ENCODE measurements at regions not wholly inside any gene's neighbourhood (a gene's known extent, or its start where the extent isn't known, plus 50 kb on each side); places are given as distances from the start of the nearest gene placed in this dataset.

DNA sequence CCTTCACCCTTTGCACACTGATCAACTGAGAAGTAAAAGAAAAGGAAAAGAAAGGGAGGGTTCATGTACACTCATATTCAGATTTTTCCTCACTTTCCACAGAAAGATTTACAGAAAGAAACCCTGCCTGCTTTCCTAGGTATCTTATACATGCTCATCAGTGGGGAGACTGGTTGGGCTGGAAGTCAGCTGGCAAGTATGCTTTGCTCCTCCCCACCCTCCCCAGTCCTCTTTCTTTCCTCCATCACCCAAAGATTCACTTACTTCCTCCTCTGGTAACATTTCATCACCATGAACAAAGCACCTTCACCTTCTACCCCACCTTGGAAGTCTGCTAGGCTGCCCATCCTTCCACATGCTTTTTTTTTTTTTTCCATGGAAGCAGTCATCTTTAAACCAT lies 153.2 kb upstream of the NRBF2 start:
- TF ChIP-seq, protein P1, sequence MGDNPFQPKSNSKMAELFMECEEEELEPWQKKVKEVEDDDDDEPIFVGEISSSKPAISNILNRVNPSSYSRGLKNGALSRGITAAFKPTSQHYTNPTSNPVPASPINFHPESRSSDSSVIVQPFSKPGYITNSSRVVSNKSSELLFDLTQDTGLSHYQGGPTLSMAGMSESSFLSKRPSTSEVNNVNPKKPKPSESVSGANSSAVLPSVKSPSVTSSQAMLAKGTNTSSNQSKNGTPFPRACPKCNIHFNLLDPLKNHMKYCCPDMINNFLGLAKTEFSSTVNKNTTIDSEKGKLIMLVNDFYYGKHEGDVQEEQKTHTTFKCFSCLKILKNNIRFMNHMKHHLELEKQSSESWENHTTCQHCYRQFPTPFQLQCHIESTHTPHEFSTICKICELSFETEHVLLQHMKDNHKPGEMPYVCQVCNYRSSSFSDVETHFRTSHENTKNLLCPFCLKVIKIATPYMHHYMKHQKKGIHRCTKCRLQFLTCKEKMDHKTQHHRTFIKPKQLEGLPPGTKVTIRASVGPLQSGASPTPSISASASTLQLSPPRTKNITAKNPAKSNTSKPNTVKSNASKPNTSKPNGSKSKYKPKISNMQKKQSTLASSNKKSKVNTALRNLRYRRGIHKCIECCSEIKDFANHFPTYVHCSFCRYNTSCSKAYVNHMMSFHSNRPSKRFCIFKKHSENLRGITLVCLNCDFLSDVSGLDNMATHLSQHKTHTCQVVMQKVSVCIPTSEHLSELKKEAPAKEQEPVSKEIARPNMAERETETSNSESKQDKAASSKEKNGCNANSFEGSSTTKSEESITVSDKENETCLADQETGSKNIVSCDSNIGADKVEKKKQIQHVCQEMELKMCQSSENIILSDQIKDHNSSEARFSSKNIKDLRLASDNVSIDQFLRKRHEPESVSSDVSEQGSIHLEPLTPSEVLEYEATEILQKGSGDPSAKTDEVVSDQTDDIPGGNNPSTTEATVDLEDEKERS (CRISPR knock-in tag; IDR thresholded peaks at IDR 0.05), result no peak
- TF ChIP-seq, protein P2, sequence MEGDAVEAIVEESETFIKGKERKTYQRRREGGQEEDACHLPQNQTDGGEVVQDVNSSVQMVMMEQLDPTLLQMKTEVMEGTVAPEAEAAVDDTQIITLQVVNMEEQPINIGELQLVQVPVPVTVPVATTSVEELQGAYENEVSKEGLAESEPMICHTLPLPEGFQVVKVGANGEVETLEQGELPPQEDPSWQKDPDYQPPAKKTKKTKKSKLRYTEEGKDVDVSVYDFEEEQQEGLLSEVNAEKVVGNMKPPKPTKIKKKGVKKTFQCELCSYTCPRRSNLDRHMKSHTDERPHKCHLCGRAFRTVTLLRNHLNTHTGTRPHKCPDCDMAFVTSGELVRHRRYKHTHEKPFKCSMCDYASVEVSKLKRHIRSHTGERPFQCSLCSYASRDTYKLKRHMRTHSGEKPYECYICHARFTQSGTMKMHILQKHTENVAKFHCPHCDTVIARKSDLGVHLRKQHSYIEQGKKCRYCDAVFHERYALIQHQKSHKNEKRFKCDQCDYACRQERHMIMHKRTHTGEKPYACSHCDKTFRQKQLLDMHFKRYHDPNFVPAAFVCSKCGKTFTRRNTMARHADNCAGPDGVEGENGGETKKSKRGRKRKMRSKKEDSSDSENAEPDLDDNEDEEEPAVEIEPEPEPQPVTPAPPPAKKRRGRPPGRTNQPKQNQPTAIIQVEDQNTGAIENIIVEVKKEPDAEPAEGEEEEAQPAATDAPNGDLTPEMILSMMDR (CRISPR knock-in tag; IDR thresholded peaks at IDR 0.05), result no peak
- TF ChIP-seq ZMYM4 (CRISPR knock-in tag; IDR thresholded peaks at IDR 0.05) (no peak), ARHGAP35 (CRISPR knock-in tag; IDR thresholded peaks at IDR 0.05; ENCODE audit: borderline replicate concordance) (no peak), POLR2AphosphoS5 (IDR thresholded peaks at IDR 0.05; ENCODE audit: low read depth, low read length) (no peak), MAFK (conservative IDR thresholded peaks at IDR 0.05 in 1 of 2, IDR thresholded peaks at IDR 0.05 in 1 of 2; ENCODE audit: low read length in 2 of 2) (no peak)
